Neural progenitor cell (in vitro differentiated cells): ENCODE measurements at regions not wholly inside any gene's neighbourhood (a gene's known extent, or its start where the extent isn't known, plus 50 kb on each side); places are given as distances from the start of the nearest gene placed in this dataset.

ENCODE experiments used
- DNase-seq: peaks from one replicate; pipeline ENCODE4 v3.0.0-alpha.2; 2016; ENCODE audit warnings: low spot score
- H2AFZ ChIP-seq: fragments of 200-600 bp; sonication (generic); replicated peaks from 2 replicates; pipeline ENCODE4 v1.6.1; 2016; ENCODE audit warnings: antibody characterized with exemption
- H3F3A ChIP-seq: fragments of 200-600 bp; sonication (generic); 2 replicates; pipeline ENCODE4 v1.6.1; 2016; ENCODE audit warnings: antibody characterized with exemption, low read depth
- H3K27ac ChIP-seq: fragments of 200-600 bp; sonication (generic); 2 replicates; pipeline ENCODE4 v1.5.1; 2016; ENCODE audit warnings: mild to moderate bottlenecking
- H3K27me3 ChIP-seq: fragments of 200-600 bp; sonication (generic); 2 replicates; pipeline ENCODE4 v1.6.1; 2016; ENCODE audit warnings: mild to moderate bottlenecking, moderate library complexity
- H3K36me3 ChIP-seq: fragments of 200-600 bp; sonication (generic); 2 replicates; pipeline ENCODE4 v1.5.1; 2016
- H3K4me1 ChIP-seq: fragments of 200-600 bp; sonication (generic); 2 replicates; pipeline ENCODE4 v1.6.1; 2016; ENCODE audit warnings: mixed run types
- H3K4me2 ChIP-seq: fragments of 200-600 bp; sonication (generic); 2 replicates; pipeline ENCODE4 v1.6.1; 2016
- H3K4me3 ChIP-seq: fragments of 200-600 bp; sonication (generic); 2 replicates; pipeline ENCODE4 v1.5.1; 2016
- H3K79me2 ChIP-seq: fragments of 200-600 bp; sonication (generic); 2 replicates; pipeline ENCODE4 v1.6.1; 2016; ENCODE audit warnings: low read depth
- H3K9ac ChIP-seq: fragments of 200-600 bp; sonication (generic); 2 replicates; pipeline ENCODE4 v1.6.1; 2016
- H3K9me3 ChIP-seq: fragments of 200-600 bp; sonication (generic); 2 replicates; pipeline ENCODE4 v1.5.1; 2016; ENCODE audit warnings: low read depth
- H4K20me1 ChIP-seq: fragments of 200-600 bp; sonication (generic); 2 replicates; pipeline ENCODE4 v1.6.1; 2016; ENCODE audit warnings: low read depth
- H3K27ac Mint-ChIP-seq: 3 replicates; pipeline ENCODE4 v1.8.0; 2021; ENCODE audit warnings: mixed read lengths
- H3K27me3 Mint-ChIP-seq: 2 replicates; pipeline ENCODE4 v1.8.0; 2022; ENCODE audit warnings: low read depth, mild to moderate bottlenecking, inconsistent platforms, moderate library complexity, mixed read lengths; ENCODE audit not compliant: insufficient read depth
- H3K36me3 Mint-ChIP-seq: 3 replicates; pipeline ENCODE4 v1.8.0; 2021; ENCODE audit warnings: mixed read lengths
- H3K4me1 Mint-ChIP-seq: 3 replicates; pipeline ENCODE4 v1.8.0; 2021; ENCODE audit warnings: mixed read lengths
- H3K4me3 Mint-ChIP-seq: 3 replicates; pipeline ENCODE4 v1.8.0; 2021; ENCODE audit warnings: mild to moderate bottlenecking, moderate library complexity, mixed read lengths
- H3K9me3 Mint-ChIP-seq: 3 replicates; pipeline ENCODE4 v1.8.0; 2020; ENCODE audit warnings: mixed read lengths
- EZH2 ChIP-seq: fragments of 200-600 bp; sonication (generic); IDR thresholded peaks from 2 replicates; pipeline ENCODE4 v1.6.1; 2017; ENCODE audit warnings: antibody characterized with exemption, mild to moderate bottlenecking, moderate library complexity
- EZH2phosphoT487 ChIP-seq: fragments of 200-600 bp; sonication (generic); IDR thresholded peaks from 2 replicates; pipeline ENCODE4 v1.6.1; 2017; ENCODE audit warnings: antibody characterized with exemption
- TF ChIP-seq, protein P1 (sequence below): fragments of 200-600 bp; sonication (generic); IDR thresholded peaks from 2 replicates; pipeline ENCODE4 v1.5.1; 2017; ENCODE audit warnings: antibody characterized with exemption, mild to moderate bottlenecking

DNA sequence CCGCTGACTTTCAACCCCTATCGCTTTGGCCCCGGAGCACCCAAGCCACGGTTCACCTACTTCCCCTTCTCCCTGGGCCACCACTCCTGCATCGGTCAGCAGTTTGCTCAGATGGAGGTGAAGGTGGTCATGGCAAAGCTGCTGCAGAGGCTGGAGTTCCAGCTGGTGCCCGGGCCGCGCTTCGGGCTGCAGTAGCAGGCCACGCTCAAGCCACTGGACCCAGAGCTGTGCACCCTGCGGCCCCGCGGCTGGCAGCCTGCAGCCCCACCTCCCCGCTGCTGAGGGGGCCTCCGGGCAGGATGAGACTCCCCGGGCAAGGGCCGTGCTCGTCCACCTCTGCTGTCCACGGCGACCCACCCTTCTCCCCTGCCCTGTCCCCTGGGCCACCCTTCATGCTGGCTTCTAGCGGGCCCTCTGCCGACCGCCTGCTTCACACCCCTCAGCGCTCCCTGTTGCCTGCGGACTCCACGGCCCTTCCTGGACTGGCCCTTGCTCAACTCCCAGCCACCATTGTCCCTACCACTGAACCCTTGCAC, 92.2 kb upstream of the TRABD2B start:
- Histone ChIP-seq H3K36me3 (no peaks in the 10 kb centered on the region), H3K27ac (no peak overlapping the region), H3K27me3 (peaks cover 30% of the 10 kb centered on the region), H4K20me1 (no peaks in the 10 kb centered on the region), H3K79me2 (no peaks in the 10 kb centered on the region), H3K4me3 (no peak overlapping the region), H3K9ac (no peak overlapping the region), H3F3A (no peaks in the 10 kb centered on the region), H3K4me2 (no peak overlapping the region), H3K9me3 (no peaks in the 10 kb centered on the region), H2AFZ (no peak overlapping the region), H3K4me1 (no peaks in the 10 kb centered on the region)
- DNase-seq = no peak
- Mint-ChIP-seq H3K27me3 (no peaks in the 10 kb centered on the region), H3K27ac (no peak overlapping the region), H3K36me3 (no peaks in the 10 kb centered on the region), H3K9me3 (no peaks in the 10 kb centered on the region), H3K4me1 (no peaks in the 10 kb centered on the region), H3K4me3 (no peak overlapping the region)
- TF ChIP-seq EZH2phosphoT487 = no peak
- TF ChIP-seq, protein P1, sequence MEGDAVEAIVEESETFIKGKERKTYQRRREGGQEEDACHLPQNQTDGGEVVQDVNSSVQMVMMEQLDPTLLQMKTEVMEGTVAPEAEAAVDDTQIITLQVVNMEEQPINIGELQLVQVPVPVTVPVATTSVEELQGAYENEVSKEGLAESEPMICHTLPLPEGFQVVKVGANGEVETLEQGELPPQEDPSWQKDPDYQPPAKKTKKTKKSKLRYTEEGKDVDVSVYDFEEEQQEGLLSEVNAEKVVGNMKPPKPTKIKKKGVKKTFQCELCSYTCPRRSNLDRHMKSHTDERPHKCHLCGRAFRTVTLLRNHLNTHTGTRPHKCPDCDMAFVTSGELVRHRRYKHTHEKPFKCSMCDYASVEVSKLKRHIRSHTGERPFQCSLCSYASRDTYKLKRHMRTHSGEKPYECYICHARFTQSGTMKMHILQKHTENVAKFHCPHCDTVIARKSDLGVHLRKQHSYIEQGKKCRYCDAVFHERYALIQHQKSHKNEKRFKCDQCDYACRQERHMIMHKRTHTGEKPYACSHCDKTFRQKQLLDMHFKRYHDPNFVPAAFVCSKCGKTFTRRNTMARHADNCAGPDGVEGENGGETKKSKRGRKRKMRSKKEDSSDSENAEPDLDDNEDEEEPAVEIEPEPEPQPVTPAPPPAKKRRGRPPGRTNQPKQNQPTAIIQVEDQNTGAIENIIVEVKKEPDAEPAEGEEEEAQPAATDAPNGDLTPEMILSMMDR = no peak
- no peak for TF ChIP-seq EZH2

DNA sequence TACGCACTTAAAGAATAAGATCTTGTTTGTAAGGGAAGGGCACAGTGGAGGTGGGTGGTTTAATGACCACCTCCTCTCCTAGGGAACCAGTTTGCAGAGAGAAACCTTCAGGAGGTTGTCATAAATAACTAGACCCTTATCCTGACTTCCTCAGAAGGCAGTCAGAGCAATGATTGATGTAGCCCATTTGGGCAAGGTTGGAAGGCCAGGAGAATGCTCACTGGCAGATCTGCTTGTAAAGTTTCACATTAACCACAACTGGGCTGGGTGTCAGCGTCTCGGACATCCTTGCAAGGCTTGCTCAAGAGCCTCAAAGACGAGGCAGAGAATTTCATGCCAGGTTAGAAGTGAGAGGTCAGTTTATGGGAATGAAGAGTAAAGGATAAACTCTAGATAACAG, 87.6 kb upstream of the TRABD2B start:
- Histone ChIP-seq H3K36me3 (no peaks in the 10 kb centered on the region), H3K79me2 (no peaks in the 10 kb centered on the region), H3K4me3 (no peak overlapping the region), H3K4me2 (no peak overlapping the region), H3K27ac (no peak overlapping the region), H4K20me1 (no peaks in the 10 kb centered on the region), H2AFZ (no peak overlapping the region), H3K9ac (no peak overlapping the region), H3K9me3 (no peaks in the 10 kb centered on the region), H3K4me1 (no peaks in the 10 kb centered on the region), H3K27me3 (peaks cover 3% of the 10 kb centered on the region), H3F3A (no peaks in the 10 kb centered on the region)
- H3K27me3 Mint-ChIP-seq = peaks cover 4% of the 10 kb centered on the region
- TF ChIP-seq, protein P1 = no peak
- TF ChIP-seq EZH2phosphoT487 (no peak), EZH2 (no peak)
- no peak for DNase-seq
- no peaks in the 10 kb centered on the region for H3K9me3 Mint-ChIP-seq
- no peaks in the 10 kb centered on the region for H3K36me3 Mint-ChIP-seq
- no peak overlapping the region for H3K27ac Mint-ChIP-seq
- H3K4me3 Mint-ChIP-seq = no peak overlapping the region
- no peaks in the 10 kb centered on the region for H3K4me1 Mint-ChIP-seq

DNA sequence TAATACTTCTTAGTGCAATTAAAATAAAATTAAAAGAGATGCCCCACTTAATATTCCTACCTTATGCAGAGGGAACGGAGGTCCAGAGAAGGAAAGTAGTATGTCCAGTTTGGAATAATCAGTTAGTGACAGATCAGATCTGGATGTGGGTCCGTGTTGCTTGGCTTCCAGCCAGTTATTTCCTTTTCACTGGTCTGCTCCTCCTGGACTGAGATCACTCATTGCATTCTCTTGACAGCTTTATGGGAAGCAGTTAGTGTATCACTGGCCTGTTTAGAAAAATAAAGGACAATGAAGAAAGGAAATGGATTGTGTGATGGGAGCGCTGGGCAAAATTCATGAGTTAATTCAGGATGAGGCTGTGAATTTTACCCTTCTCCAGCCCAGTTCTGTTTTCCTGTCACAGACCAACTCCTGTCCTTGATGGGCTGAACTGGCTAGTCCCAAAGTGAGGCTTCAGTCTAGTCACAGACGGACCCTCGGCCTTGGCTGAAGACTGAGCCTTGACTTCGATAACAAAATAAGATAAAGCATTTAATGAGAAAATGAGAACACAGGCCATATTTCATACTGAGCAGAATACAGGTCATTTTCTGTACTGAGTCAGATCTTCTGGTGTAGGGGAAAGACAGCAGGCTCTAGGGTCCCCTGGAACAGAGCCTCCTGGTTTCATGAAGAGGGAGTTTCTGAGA, 85.2 kb upstream of the TRABD2B start:
- Histone ChIP-seq H3K9ac (no peak overlapping the region), H4K20me1 (no peaks in the 10 kb centered on the region), H3K79me2 (no peaks in the 10 kb centered on the region), H3K27me3 (no peaks in the 10 kb centered on the region), H3K27ac (no peak overlapping the region), H3K36me3 (no peaks in the 10 kb centered on the region), H2AFZ (no peak overlapping the region), H3K4me3 (no peak overlapping the region), H3K9me3 (no peaks in the 10 kb centered on the region), H3K4me1 (no peaks in the 10 kb centered on the region), H3K4me2 (no peak overlapping the region), H3F3A (no peaks in the 10 kb centered on the region)
- H3K27me3 Mint-ChIP-seq = peaks cover 9% of the 10 kb centered on the region
- no peaks in the 10 kb centered on the region for H3K4me1 Mint-ChIP-seq
- H3K36me3 Mint-ChIP-seq = no peaks in the 10 kb centered on the region
- TF ChIP-seq EZH2phosphoT487 (no peak), EZH2 (no peak)
- TF ChIP-seq, protein P1 = no peak
- DNase-seq = no peak
- no peaks in the 10 kb centered on the region for H3K9me3 Mint-ChIP-seq
- H3K27ac Mint-ChIP-seq = no peak overlapping the region
- no peak overlapping the region for H3K4me3 Mint-ChIP-seq
